Peyer's patch (tissue), 4 donors: ENCODE measurements at regions not wholly inside any gene's neighbourhood (a gene's known extent, or its start where the extent isn't known, plus 50 kb on each side); places are given as distances from the start of the nearest gene placed in this dataset.

Experiments used
- CTCF ChIP-seq, 6 experiments: fragments of 450-650 bp in 4 of 6; fragments of 200-600 bp in 2 of 6; sonication (generic) in 1 of 6; IDR thresholded peaks; one replicate each; pipeline ENCODE4 v1.5.1; 2017 to 2019; ENCODE audit warnings: antibody characterized with exemption in 6 of 6, mild to moderate bottlenecking in 3 of 6, moderate library complexity in 1 of 6
- POLR2A ChIP-seq, 2 donors: fragments of 450-650 bp; IDR thresholded peaks; one replicate each; pipeline ENCODE4 v1.5.1; 2017; ENCODE audit warnings: antibody characterized with exemption in 2 of 2, mild to moderate bottlenecking in 2 of 2, moderate library complexity in 2 of 2

DNA sequence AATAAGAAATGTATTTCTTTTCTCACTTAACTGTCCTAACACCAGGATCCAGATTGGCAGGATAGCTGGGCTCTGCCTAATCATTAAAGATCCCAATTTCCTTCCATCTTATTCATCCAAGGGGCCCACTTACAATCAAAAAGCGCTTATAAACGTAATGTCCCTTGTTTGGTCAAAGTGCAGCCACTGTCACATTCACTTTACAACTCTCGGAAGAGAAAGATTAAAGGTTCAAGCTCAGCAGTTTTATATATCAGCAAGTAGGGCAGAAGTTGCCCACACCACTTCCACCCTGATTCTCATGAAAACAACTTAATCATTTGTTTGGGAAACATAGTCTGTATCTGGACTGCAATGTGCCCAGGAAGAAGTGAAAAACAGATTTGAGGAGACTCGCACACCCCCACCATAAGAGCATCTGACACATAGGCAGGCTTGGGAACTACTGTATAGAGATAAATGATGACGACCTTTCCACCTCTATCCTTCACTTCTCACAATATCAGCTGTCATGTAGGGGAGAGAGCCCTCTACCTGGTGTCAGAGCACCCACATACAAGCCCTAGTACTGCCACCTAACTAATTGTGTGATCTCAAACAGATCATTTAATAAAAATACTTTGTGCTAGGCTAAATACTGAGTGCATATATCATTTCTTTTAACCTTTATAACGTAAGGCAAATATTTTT is 80.8 kb downstream of the CAPZA3 start:
- TF ChIP-seq CTCF (IDR thresholded peaks at IDR 0.05) (no peak), POLR2A (IDR thresholded peaks at IDR 0.05) (no peak)
